K562 (cell line): ENCODE measurements at regions not wholly inside any gene's neighbourhood (a gene's known extent, or its start where the extent isn't known, plus 50 kb on each side); places are given as distances from the start of the nearest gene placed in this dataset.

Source experiments
- E2F3 ChIP-seq: fragments of 250-450 bp; sonication (Bioruptor Pico); IDR thresholded peaks from 2 replicates; pipeline ENCODE4 v1.4.0; 2020; ENCODE audit warnings: mild to moderate bottlenecking
- HSF4 ChIP-seq: fragments of 250-450 bp; sonication (Bioruptor Pico); IDR thresholded peaks from 2 replicates; pipeline ENCODE4 v2.1.2; 2022; ENCODE audit warnings: mild to moderate bottlenecking, moderate library complexity, borderline replicate concordance
- SMARCE1 ChIP-seq: fragments of 450-650 bp; IDR thresholded peaks from 2 replicates; pipeline ENCODE4 v1.7.1; 2016; ENCODE audit warnings: mild to moderate bottlenecking
- TOE1 ChIP-seq, 2 experiments: fragments of 450-650 bp in 1 of 2; sonication (generic) in 1 of 2; formaldehyde crosslinking in 1 of 2; IDR thresholded peaks; 2 replicates each; pipeline versions ENCODE4 v1.7.1 to v1.8.0; 2016 to 2022; ENCODE audit warnings: borderline replicate concordance in 2 of 2, mild to moderate bottlenecking in 2 of 2, antibody characterized with exemption in 1 of 2, inconsistent platforms in 1 of 2, low read depth in 1 of 2, missing genetic modification reagents in 1 of 2, moderate library complexity in 1 of 2
- ZFPM2 ChIP-seq: fragments of 250-450 bp; sonication (Bioruptor Pico); IDR thresholded peaks from 2 replicates; pipeline ENCODE4 v1.5.1; 2022; ENCODE audit warnings: mild to moderate bottlenecking
- ZNF3 ChIP-seq: fragments of 250-450 bp; sonication (Bioruptor Pico); IDR thresholded peaks from 2 replicates; pipeline ENCODE4 v1.5.0; 2021; ENCODE audit warnings: mild to moderate bottlenecking, moderate library complexity
- ZNF589 ChIP-seq: fragments of 200-800 bp; sonication (Bioruptor generic); IDR thresholded peaks from 2 replicates; pipeline ENCODE4 v1.6.1; 2016; ENCODE audit warnings: low read depth, missing genetic modification characterization, missing compliant biosample characterization
- TF ChIP-seq, protein P1 (sequence below), 2 experiments: IDR thresholded peaks in 1 of 2; conservative IDR thresholded peaks in 1 of 2; 2 replicates each; pipeline ENCODE4 v1.6.1; 2016; ENCODE audit warnings: low read depth in 2 of 2, mild to moderate bottlenecking in 1 of 2, missing compliant biosample characterization in 1 of 2, missing genetic modification characterization in 1 of 2, moderate library complexity in 1 of 2
- TF ChIP-seq, protein P2 (sequence below): fragments of 250-450 bp; sonication (Bioruptor Pico); IDR thresholded peaks from 2 replicates; pipeline ENCODE4 v1.8.0; 2022; ENCODE audit warnings: moderate library complexity, mild to moderate bottlenecking, inconsistent platforms
- TF ChIP-seq, protein P3 (sequence below): fragments of 450-650 bp; conservative IDR thresholded peaks from 2 replicates; pipeline ENCODE4 v1.6.1; 2016; ENCODE audit warnings: missing genetic modification characterization, low read depth, mild to moderate bottlenecking, missing compliant biosample characterization, moderate library complexity
- TF ChIP-seq, protein P4 (sequence below), 3 experiments: fragments of 200-800 bp in 1 of 3; fragments of 250-450 bp in 1 of 3; fragments of 450-650 bp in 1 of 3; sonication (Bioruptor Pico) in 1 of 3; sonication (Bioruptor generic) in 1 of 3; formaldehyde crosslinking in 1 of 3; IDR thresholded peaks; 2 replicates each; pipeline versions ENCODE4 v1.6.1 to v1.8.0; 2016 to 2022; ENCODE audit warnings: mild to moderate bottlenecking in 2 of 3, missing genetic modification characterization in 2 of 3, missing compliant biosample characterization in 1 of 3, moderate library complexity in 1 of 3
- TF ChIP-seq, protein P5 (sequence below): fragments of 450-650 bp; IDR thresholded peaks from 2 replicates; pipeline ENCODE4 v1.6.1; 2017; ENCODE audit warnings: antibody characterized with exemption, mild to moderate bottlenecking

DNA sequence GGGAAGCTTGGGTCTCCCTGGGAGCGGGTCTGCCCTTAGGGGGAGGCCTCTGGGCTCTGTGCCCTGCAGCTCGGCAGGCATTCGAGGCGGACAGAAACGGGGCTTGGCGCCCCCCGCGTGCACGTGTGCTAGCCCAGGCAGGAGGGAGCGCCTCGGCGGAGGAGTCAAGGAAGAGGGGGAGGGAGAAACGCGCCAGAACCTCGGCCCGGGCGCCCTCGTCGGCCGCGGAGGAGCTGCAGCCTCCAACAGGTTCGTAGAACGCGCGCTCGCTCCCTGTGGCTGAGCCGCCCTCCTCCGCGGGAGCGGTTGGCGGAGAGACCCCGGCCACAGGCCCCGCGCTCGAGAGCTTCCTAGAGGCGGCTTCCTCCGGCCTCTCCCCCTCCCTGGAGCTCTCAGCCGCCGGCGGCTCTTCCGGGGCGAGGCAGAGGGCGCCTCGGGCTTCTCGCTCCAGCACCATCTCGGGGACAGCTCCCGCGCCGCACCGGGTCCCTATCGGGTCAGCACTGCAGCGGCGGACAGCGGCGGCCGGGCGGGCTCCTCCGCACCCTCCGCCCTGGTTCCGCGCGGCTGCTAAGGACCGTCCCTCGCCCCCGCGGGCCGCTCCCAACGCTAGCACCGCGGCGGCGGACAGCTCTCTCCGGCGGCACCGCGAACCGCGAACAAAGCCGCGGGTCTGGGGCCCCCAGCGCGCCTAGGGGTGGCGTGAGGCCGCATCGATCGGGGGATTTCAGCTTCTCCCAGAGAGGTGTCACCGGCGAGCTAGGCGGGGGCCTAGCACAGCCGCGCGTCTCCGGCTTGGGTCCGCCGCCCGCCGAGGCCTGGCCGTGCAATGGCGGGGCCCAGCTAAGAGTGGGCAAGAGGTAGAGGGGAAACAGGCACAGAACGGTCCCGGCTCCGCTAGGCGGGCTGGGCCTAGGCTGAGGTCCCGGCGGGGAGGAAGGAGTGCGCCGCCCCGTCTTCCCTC, 74.6 kb upstream of the CPLX2 start (continued):
- TF ChIP-seq, protein P1, sequence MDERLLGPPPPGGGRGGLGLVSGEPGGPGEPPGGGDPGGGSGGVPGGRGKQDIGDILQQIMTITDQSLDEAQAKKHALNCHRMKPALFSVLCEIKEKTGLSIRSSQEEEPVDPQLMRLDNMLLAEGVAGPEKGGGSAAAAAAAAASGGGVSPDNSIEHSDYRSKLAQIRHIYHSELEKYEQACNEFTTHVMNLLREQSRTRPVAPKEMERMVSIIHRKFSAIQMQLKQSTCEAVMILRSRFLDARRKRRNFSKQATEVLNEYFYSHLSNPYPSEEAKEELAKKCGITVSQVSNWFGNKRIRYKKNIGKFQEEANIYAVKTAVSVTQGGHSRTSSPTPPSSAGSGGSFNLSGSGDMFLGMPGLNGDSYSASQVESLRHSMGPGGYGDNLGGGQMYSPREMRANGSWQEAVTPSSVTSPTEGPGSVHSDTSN (CRISPR knock-in tag; IDR thresholded peaks at IDR 0.05; ENCODE audit: low read depth), result peak; percentile 80
- TF ChIP-seq, protein P1 (tag; conservative IDR thresholded peaks at IDR 0.05; ENCODE audit: low read depth), result no peak
- TF ChIP-seq E2F3 (CRISPR knock-in tag) (no peak), TOE1 (IDR thresholded peaks at IDR 0.05; ENCODE audit: borderline replicate concordance) (no peak), TOE1 (CRISPR knock-in tag; IDR thresholded peaks at IDR 0.05; ENCODE audit: borderline replicate concordance, low read depth) (peak; percentile 98), ZNF3 (CRISPR knock-in tag) (no peak), HSF4 (CRISPR knock-in tag) (no peak), ZNF589 (CRISPR knock-in tag) (peak; percentile 89), SMARCE1 (no peak), ZFPM2 (CRISPR knock-in tag) (no peak)
- TF ChIP-seq, protein P2, sequence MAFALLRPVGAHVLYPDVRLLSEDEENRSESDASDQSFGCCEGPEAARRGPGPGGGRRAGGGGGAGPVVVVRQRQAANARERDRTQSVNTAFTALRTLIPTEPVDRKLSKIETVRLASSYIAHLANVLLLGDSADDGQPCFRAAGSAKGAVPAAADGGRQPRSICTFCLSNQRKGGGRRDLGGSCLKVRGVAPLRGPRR (CRISPR knock-in tag), result no peak
- TF ChIP-seq, protein P3, sequence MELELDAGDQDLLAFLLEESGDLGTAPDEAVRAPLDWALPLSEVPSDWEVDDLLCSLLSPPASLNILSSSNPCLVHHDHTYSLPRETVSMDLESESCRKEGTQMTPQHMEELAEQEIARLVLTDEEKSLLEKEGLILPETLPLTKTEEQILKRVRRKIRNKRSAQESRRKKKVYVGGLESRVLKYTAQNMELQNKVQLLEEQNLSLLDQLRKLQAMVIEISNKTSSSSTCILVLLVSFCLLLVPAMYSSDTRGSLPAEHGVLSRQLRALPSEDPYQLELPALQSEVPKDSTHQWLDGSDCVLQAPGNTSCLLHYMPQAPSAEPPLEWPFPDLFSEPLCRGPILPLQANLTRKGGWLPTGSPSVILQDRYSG (tag), result 0 out of 2 replicates have a peak, but pooled peaks have one; percentile 59
- TF ChIP-seq, protein P4, sequence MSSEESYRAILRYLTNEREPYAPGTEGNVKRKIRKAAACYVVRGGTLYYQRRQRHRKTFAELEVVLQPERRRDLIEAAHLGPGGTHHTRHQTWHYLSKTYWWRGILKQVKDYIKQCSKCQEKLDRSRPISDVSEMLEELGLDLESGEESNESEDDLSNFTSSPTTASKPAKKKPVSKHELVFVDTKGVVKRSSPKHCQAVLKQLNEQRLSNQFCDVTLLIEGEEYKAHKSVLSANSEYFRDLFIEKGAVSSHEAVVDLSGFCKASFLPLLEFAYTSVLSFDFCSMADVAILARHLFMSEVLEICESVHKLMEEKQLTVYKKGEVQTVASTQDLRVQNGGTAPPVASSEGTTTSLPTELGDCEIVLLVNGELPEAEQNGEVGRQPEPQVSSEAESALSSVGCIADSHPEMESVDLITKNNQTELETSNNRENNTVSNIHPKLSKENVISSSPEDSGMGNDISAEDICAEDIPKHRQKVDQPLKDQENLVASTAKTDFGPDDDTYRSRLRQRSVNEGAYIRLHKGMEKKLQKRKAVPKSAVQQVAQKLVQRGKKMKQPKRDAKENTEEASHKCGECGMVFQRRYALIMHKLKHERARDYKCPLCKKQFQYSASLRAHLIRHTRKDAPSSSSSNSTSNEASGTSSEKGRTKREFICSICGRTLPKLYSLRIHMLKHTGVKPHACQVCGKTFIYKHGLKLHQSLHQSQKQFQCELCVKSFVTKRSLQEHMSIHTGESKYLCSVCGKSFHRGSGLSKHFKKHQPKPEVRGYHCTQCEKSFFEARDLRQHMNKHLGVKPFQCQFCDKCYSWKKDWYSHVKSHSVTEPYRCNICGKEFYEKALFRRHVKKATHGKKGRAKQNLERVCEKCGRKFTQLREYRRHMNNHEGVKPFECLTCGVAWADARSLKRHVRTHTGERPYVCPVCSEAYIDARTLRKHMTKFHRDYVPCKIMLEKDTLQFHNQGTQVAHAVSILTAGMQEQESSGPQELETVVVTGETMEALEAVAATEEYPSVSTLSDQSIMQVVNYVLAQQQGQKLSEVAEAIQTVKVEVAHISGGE (CRISPR knock-in tag; IDR thresholded peaks at IDR 0.05), result peak in 1 of 3 experiments; percentile 72; a peak in 3 of 6 replicates
- TF ChIP-seq, protein P5, sequence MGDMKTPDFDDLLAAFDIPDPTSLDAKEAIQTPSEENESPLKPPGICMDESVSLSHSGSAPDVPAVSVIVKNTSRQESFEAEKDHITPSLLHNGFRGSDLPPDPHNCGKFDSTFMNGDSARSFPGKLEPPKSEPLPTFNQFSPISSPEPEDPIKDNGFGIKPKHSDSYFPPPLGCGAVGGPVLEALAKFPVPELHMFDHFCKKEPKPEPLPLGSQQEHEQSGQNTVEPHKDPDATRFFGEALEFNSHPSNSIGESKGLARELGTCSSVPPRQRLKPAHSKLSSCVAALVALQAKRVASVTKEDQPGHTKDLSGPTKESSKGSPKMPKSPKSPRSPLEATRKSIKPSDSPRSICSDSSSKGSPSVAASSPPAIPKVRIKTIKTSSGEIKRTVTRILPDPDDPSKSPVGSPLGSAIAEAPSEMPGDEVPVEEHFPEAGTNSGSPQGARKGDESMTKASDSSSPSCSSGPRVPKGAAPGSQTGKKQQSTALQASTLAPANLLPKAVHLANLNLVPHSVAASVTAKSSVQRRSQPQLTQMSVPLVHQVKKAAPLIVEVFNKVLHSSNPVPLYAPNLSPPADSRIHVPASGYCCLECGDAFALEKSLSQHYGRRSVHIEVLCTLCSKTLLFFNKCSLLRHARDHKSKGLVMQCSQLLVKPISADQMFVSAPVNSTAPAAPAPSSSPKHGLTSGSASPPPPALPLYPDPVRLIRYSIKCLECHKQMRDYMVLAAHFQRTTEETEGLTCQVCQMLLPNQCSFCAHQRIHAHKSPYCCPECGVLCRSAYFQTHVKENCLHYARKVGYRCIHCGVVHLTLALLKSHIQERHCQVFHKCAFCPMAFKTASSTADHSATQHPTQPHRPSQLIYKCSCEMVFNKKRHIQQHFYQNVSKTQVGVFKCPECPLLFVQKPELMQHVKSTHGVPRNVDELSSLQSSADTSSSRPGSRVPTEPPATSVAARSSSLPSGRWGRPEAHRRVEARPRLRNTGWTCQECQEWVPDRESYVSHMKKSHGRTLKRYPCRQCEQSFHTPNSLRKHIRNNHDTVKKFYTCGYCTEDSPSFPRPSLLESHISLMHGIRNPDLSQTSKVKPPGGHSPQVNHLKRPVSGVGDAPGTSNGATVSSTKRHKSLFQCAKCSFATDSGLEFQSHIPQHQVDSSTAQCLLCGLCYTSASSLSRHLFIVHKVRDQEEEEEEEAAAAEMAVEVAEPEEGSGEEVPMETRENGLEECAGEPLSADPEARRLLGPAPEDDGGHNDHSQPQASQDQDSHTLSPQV, result no peak
